Breast epithelium (tissue), 3 donors: ENCODE measurements at regions not wholly inside any gene's neighbourhood (a gene's known extent, or its start where the extent isn't known, plus 50 kb on each side); places are given as distances from the start of the nearest gene placed in this dataset.
A peak's percentile ranks its signal among the peaks of the same experiment; 100 is the strongest.

Experiments
- CTCF ChIP-seq, 3 donors: fragments of 450-650 bp; IDR thresholded peaks; one replicate each; pipeline ENCODE4 v1.5.1; 2016 to 2017; ENCODE audit warnings: antibody characterized with exemption in 3 of 3, mild to moderate bottlenecking in 3 of 3, moderate library complexity in 3 of 3
- POLR2A ChIP-seq: fragments of 450-650 bp; IDR thresholded peaks from one replicate; pipeline ENCODE4 v1.6.1; 2016; ENCODE audit warnings: antibody characterized with exemption, mild to moderate bottlenecking, moderate library complexity
- POLR2AphosphoS5 ChIP-seq, 3 donors: sonication (generic); formaldehyde crosslinking; IDR thresholded peaks; one replicate each; pipeline ENCODE4 v1.6.1; 2017; ENCODE audit warnings: antibody characterized with exemption in 3 of 3

- TF ChIP-seq POLR2A (no peak), CTCF (IDR thresholded peaks at IDR 0.05) (no peak), POLR2AphosphoS5 (IDR thresholded peaks at IDR 0.05) (peak; percentile 46 to 79 (median 68))
Measured at GRCh38 chr15:66841953-66842681, 140.1 kb downstream of the SMAD6 start.
